LHCN-M2 (cell line): ENCODE measurements at regions not wholly inside any gene's neighbourhood (a gene's known extent, or its start where the extent isn't known, plus 50 kb on each side); places are given as distances from the start of the nearest gene placed in this dataset.

Experiments
- DNase-seq: peaks from one replicate; pipeline ENCODE4 v3.0.0-alpha.2; 2012; ENCODE audit warnings: low read depth

- no peak for DNase-seq
Observed at GRCh38 chrY:8562456-8563090, 774.7 kb upstream of the TSPY4 start.

- DNase-seq, result no peak
Observed at GRCh38 chrY:8564421-8564820, 772.8 kb upstream of the TSPY4 start.

- DNase-seq, result no peak
Observed at GRCh38 chrY:8566198-8566597, 771.1 kb upstream of the TSPY4 start.

DNA sequence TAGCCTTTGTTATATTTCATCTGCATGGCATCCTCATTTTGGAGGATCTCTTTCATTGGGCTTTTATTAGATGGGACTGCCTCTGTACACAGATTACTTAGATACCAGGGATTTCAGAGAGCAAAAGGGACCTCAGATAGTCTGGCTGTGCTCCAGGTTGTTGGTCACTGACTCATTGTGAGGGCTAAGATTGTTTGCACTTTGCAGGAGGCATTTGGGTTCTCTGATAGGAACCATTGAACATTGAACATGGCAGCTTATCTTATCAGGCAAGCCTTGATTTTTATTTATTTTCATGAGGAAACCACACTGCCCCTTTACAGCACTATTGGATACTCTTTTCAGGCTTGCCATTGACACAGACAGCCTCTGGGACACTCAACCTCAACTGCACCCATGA, 766.9 kb upstream of the TSPY4 start:
- peak; percentile 0 for DNase-seq

DNA sequence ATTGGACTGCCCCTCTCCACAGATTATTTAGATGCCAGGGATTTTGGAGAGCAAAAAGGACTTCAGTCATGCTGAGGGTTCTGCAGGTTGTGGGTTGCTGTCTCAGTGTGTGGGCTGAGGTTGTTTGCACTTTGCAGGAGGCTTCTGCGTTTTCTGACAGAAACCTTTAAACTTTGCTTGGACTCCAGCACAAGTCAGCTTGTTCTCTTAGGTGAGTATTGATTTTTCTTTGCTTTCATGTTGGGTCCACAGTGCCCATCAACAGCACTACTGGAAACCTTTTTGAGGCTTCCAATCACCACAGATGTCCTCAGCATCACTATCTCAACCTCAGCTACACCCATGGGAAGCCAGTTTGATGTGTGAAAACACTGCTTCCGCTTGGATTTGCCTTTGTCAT, 764.3 kb upstream of the TSPY4 start:
- DNase-seq, result no peak

DNA sequence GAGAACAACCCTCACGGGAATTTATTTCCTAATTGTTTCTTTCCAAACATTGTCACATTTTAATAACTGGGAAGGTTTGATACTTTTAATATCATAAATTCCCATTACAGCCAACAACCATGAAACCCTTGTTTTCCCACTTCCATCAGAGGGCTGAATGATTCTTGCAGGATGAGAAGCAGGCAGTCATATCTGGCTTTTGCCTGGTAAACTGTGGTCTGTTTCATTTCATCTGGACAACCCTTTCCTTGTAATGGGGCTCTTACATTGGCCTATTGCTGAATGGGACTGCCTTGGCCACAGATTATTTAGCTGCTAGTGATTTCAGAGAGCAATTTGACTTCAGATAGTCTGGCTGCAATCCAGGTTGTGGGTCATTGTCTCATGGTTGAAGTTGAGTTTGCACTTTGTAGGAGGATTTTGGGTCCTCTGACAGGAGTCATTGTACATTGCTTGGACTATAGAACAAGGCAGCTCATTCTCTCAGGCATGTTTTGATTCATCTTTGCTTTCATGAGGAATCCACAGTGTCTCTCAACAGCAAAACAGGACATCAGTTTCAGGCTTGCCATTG, 754.9 kb upstream of the TSPY4 start:
- no peak for DNase-seq

DNA sequence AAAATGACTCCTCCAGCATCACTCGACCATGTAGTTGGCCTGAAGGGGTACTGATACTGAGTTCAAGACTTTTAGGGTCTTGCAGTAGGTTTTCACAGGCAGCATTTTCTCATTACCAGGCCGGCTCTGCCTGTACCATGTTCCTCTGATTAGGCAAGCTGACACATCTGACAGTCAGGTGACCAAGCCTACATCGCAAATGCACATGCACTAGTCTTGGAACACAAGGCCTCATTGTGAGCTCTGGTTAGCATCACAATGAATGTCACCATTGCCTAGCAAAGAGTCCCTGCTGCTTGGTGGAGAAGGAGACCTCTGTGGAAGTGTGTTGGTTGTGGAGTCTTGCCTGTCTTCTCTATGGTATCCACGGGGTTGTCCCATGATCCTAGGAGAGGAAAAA, 754.1 kb upstream of the TSPY4 start:
- DNase-seq, result no peak

DNA sequence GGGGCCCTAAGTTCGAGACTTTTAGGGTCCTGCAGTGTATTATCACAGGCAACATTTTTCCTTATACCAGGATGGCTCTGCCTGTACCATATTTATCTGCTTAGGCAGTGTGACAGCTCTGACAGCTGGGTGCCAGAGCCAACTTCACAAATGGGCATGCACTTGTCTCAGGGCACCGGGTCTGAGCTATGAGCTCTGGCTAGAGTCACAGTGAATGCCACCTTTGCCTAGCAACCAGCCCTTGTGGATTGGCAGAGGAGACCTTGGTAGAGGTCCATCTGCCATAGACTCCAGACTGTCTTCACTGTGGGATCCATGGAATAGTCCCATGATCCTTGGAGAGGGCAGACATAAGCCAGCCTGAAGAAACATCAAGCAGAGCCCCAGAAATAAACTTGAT, 746.6 kb upstream of the TSPY4 start:
- DNase-seq, result no peak

DNA sequence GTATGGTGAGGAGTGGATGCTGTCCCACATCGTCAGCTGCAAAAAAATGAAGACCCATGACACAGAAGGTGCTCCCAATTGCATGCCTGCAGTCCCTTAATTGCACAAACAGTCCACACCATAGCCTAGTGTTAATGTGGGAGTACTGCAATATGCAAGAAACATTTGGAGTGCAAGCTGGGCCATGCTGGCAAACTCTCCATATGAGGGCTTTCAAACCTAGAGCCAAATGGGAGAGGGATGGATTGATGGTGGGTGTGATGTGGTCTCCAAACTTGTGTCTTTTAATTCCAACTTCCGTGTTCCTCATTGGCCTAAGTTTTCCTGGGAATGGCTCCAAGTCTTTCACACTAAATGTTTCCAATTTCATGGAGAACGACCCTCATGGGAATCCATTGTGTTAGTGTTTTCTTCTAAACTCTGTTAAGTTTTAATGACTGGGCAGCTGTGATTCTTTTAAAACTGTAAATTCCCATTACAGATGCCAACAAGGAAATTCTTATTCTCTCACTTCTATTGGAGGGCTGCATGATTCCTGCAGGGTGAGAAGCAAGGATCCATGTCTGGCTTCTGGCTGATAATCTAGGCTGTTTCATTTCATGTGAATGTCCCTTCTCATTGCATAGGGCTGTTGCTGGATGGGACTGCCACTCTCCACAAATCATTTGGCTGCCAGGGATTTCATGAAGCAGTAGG, 745.3 kb upstream of the TSPY4 start:
- DNase-seq, result no peak

GRCh38 chrY:8594657-8595056, 742.6 kb upstream of the TSPY4 start:
- DNase-seq, result no peak

- no peak for DNase-seq
Observed at GRCh38 chrY:8599141-8599540, 738.1 kb upstream of the TSPY4 start.

- DNase-seq, result no peak
Observed at GRCh38 chrY:8610620-8611019, 726.6 kb upstream of the TSPY4 start.

- DNase-seq, result no peak
Observed at GRCh38 chrY:8611815-8612214, 725.4 kb upstream of the TSPY4 start.

DNA sequence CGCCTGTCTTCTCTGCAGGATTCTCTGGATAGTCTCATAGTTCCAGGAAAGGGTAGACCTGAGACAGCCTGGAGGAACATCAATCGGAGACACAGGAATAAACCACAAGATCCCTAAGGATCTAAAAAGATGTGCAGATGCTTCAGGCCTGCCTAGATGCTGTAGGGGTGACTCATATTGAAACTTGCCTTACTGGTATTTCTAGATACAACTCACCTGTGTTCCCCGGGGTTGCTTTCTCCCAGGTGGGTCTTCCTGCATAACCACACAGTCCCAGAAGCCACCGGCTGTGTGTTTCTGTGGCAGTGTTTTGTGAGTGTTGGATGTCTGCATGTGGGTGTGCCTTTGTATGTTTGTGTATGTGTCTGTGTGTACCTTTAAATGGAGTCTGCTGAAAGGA, 719.0 kb upstream of the TSPY4 start:
- DNase-seq, result no peak

- peak; percentile 14 for DNase-seq
Observed at GRCh38 chrY:8622156-8622555, 715.1 kb upstream of the TSPY4 start.

DNA sequence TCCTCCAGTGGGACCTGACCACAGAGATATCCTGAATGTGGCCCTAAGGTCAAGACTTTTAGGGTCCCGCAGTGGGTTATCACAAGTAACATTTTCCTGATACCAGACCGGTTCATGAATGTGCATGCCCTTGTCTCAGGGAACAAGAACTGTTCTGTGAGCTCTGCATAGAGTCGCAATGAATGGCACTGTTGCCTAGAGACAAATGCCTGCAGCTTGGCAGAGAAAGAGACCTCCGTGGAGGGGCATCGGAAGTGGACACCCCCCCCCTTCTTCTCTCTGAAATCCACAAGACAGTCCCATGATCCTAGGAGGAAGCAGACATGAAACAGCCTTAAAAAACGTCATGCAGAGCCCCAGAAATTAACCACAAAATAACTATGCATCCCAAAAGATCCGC, 714.4 kb upstream of the TSPY4 start:
- no peak for DNase-seq

GRCh38 chrY:8629636-8630035, 707.6 kb upstream of the TSPY4 start:
- DNase-seq, result peak; percentile 45

DNA sequence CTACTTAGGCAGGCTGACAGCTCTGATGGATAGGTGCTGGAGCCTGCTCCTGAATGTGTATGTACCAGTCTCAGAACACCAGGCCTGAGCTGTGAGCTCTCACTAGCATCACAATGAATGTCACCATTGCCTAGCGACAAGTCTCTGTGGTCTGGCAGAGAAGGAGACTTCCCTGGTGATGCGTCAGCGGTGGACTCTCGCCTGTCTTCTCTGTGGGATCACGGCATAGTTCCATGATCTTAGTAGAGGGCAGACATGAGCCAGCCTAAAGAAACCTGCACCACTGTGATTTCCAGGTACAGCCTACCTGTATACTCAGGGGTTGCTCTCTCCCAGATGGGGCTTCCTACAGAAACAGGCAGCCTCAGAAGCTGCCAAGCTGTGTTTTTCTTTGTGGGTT, 699.2 kb upstream of the TSPY4 start:
- no peak for DNase-seq

GRCh38 chrY:8644926-8645325, 692.3 kb upstream of the TSPY4 start:
- DNase-seq, result no peak

- no peak for DNase-seq
Observed at GRCh38 chrY:8652445-8652844, 684.8 kb upstream of the TSPY4 start.

DNA sequence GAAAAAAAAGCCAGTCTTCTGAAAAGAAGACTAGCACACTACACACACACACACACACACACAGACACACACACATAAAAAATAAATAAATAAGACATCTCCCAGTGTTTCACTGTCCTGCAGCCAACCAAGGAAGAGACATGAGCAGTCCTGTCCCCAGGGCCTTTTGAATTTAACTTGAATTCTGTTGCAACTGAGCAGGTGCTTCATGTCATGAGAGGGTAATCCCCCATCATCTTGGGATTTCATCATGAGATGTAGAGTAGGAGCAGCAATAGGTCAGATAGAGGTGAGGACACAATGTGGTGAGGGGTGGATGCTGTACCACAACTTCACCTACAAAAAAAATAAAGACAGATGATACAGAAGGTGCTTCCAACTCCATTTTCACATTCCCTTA, 682.2 kb upstream of the TSPY4 start:
- DNase-seq, result peak; percentile 15

DNA sequence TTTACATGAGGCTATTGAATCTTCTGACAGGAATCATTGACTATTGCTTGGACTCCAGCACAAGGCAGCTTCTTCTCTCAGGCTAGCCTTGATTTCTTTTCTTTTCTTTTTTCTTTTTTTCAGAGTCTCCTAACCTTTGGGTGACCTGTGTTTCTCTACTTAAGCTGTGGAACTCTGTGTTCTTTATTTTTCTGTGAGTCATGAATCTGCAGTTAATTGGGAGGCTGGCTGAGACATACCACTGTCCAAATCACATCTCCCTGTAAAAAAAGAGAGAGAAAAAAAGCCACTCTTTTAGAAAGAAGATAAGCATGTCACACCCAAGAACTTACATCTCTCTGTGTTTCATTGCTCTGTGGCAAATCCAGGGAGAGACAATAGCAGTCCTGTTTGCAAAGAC, 681.2 kb upstream of the TSPY4 start:
- peak; percentile 64 for DNase-seq

DNA sequence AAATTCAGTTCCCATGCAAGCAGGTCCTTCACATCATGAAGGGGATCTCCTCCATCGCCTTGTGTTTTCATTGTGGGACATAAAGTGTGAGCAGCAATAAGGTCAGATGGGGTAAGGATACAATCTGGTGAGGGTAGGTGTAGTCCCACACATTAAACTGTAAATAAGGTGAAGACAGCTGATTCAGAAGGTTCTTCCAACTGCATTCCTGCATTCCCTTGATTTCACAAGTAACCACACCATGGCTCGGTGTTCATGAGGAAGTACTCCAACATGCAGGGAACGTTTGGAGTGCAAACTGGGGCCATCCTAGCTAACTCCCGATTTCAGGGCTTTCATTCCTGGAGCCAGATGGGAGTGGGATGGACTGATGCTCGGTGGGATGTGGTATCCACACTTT, 680.7 kb upstream of the TSPY4 start:
- peak; percentile 59 for DNase-seq
